Stimulated activated CD8-positive, alpha-beta memory T cell treated with anti-CD3 and anti-CD28 coated beads, Interleukin-4, amount 100 ng/mL, for 1 hour (primary cell): ENCODE measurements at regions not wholly inside any gene's neighbourhood (a gene's known extent, or its start where the extent isn't known, plus 50 kb on each side); places are given as distances from the start of the nearest gene placed in this dataset.
"Not testable (repeated sequence)": the region's sequence is repeated elsewhere in the genome, so short reads cannot be mapped to it uniquely, and the experiment has no call there.

ENCODE experiments used
- DNase-seq, 2 donors: peaks; one replicate each; pipeline ENCODE4 v3.0.0-alpha.2; 2020; ENCODE audit warnings: low read depth in 2 of 2, low spot score in 1 of 2

DNA sequence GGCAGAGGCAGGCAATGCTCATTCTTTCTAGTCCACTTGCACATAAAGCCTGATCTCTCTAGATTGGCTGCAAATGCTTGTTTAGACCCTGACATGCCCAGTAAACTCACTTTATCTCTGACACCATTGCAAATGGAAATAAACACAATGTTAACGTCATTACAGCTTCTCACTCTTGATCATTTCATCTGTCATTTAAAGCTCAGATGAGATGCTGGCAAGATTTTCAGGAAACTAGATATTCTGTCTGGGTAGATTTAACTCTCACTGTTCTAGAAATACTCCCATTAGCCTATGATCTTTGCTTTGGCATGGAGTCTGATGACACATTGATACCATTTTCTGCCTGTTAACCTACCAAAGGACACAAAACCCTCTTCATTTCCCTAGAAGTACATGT, 320.7 kb upstream of the HNRNPA3 start:
- DNase-seq, result no peak

DNA sequence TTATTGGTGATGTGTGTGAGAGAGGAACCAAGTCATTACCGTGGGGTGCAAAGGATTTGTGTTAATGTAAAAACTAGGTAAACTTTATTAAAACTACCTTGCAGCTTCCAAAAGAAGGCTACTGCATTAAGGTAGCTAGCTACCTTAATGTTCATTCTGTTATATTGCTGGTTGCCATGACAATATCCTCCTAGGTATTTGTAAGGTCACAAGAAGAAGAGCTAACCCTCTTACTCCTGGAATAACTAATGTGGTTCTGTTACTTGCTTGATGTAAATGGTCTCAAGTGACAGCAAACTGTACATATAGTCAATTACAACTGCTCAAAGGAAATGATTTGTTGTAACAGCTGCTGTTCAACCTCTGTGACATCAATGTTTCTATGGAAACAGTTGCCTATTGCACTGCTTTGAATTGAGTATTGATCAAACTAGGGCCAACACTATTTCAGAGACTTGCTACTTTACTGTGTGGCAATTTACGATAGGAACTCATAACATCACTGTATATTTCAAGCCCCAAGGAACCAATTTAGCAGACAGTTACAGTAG, 319.8 kb upstream of the HNRNPA3 start:
- no peak for DNase-seq

DNA sequence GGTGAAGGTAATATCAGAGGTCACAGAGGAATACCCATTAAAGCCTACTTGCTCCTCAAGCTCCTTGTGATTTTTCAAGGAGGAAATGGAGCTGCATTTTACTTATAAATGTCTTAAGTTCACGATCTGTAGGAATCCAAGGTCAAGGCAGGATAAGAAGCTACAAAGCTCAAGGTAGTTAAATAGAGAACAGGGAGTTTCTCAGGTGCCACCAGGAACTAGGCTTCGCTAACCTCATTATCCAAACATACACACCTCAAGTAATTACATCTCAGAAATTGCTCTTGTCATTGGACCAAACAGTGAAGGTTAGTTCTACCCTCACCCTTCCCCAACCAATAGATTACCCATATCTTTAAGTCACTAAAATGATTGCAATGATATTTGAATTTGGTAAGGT, 317.4 kb upstream of the HNRNPA3 start:
- no peak for DNase-seq

DNA sequence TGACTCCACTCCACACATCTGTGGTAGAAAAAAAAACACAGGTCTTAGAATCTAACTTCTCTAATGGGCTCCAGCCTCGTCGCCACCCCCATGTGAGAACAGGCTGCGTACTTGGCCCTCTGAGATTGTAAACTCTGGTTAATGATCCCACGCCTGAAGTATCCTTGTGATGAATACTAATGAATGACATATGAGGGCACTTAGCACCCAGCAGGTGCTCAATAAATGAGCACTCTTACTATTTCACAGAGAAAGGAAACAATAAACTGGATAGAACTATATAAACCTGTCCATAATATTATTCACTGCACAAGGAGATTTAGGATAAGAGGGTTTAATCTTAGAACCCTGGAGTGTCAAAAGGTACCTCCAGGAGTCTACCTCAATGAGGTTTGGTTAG, 310.1 kb upstream of the HNRNPA3 start:
- no peak for DNase-seq

DNA sequence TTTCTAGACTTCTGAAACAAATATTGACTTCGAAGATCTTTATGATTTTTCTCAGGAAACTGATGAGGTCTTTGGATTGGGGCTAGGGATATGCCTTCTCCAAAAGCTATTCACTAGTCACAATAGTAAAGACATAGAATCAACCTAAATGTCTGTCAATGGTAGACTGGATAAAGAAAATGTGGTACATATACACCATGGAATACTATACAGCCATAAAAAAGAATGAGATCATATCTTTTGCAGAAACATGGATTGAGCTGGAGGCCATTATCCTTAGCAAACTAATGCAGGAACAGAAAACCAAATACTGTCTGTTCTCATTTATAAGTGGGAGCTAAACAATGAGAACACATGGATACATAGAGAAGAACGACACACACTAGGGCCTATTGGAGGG, 308.5 kb upstream of the HNRNPA3 start:
- DNase-seq, result not testable (repeated sequence)

DNA sequence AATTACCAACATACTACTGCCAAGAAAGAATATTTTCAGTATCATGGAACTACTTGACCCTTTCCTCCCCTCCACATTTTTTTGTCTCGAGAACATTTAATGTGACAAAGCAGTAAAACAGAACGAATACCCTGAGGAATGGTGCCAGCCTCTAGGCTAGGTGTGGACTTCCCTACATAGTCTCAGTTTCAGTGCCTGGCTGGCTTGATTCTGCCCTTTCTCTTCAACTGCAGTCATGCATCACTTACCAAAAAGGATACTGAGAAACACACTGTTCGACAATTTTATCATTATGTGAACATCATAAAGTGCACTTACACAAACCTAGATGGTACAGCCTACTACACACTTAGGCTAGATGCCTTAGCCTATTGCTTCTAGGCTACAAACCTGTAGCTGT, 305.3 kb upstream of the HNRNPA3 start:
- no peak for DNase-seq

DNA sequence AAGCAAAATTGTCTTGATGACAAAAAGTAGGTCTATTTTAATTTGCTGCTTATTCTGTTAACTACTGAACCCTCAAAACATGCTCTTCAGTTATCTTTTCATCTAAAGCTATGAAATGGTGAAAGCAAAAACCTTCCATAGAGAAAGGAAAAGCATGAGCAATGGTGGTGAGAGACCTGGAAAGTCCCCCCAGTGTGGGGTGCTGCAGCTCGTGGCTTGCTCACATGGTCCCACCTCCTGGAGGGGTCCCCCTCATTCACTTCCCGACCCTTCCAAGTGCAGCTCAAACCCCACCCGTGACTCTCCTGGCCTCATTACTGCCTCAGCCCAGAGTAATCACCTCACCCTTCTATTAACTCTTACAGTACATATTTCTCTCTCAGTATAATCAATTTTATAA, 301.8 kb upstream of the HNRNPA3 start:
- DNase-seq, result no peak

DNA sequence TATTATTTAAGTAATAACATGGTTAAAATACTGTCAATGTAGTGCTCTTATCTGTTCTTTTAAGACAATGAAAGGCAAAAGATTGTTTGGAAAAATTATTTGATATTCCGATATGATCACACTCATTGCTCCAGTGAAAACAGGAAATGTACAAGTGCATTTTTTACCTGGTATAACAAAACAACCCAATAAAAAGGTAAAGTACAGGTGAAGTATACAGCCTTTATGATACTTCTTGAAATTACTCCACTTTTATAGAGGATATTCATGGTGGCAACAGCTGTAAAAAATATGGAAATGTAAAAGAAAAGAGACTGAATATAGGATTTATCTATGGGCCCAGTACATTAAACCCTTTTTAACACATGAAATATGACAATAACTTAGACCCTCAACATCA, 298.6 kb upstream of the HNRNPA3 start:
- no peak for DNase-seq

DNA sequence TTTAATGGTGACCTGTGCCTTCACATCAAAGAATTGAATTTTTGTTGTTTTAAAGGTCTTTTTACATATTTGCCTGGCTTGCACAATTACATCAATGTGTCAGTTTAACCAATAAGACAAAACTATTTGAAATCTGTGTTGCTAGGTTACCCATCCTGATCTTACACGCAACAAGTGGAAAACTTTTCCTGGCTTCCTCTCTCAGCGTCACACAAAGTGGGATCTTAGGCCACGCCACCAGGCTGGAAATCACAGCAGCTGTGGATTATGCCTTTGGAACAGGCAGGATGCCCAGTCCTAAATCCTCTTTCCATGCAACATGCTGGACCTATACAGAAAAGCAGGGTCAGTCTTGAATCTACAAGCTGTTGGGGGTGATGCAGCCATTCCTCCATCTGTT, 298.2 kb upstream of the HNRNPA3 start:
- DNase-seq, result no peak

DNA sequence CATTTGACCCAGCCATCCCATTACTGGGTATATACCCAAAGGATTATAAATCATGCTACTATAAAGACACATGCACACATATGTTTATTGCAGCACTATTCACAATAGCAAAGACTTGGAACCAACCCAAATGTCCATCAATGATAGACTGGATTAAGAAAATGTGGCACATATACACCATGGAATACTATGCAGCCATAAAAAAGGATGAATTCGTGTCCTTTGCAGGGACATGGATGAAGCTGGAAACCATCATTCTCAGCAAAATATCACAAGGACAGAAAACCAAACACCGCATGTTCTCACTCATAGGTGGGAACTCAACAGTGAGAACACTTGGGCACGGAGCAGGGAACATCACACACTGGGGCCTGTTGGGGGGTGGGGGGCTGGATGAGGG, 290.0 kb upstream of the HNRNPA3 start:
- not testable (repeated sequence) for DNase-seq

DNA sequence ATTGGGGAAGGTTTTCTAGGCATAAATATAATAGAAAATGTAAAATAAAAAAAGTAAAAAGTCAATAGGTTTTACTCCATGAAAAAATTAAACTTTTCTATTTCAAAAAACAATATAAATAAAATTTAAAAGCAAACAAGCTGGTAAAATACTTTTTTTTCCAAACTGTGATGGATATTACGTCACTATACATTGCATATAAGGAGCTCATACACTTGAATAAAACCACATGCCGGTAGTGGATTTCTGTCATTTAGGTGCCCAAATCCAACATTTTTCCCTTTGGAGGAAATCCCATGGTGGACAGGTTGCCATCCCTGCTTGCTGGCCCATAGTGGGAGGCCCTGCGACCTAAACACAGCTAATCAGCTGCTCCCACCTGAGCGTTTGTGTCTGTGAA, 289.4 kb upstream of the HNRNPA3 start:
- DNase-seq, result no peak

DNA sequence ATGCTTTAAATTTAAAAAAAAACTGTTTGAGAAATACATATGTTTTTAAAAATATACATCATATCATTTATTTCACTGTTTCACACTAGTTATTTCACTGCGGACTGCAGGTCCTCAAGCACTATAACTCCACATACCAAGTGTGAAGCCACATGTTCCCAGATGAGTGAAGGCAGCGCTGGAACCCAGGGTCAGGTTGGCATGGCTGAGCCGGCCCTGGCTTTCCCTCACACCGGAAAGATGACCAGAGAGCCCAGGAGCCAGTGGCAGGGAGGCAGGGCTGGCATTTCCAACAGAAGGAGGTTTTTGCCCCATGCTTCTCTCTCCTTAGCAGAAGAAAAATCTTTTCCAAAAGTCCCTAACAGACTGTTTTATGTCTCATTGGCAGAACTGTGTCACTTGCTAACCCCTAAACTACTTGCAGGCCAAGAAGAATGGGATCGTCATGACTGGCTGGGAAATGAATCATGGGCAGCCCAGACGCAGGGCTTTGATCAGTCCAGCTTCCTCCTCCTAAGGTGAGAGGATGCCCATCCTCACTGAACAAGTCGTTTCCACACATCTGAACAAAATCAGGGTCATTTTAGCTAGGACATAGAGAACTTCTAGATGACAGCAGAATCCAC, 287.6 kb upstream of the HNRNPA3 start:
- DNase-seq, result no peak

DNA sequence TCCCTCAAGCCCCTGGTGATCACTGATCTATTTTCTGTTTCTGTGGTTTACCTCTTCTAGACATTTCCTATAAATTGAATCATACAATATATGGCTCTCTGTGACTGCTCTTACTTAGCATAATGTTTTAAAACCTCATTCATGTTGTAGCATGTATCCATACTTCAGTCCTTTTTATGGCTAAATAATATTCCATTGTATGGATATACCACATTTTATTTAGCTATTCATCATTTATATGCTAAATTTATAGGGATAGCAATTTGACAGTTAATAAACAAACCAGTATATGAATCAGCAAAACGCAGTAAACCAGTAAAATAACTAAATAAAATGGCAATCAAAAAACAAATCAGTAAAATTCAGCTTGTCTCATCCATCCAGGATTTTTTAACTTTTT, 286.1 kb upstream of the HNRNPA3 start:
- no peak for DNase-seq

DNA sequence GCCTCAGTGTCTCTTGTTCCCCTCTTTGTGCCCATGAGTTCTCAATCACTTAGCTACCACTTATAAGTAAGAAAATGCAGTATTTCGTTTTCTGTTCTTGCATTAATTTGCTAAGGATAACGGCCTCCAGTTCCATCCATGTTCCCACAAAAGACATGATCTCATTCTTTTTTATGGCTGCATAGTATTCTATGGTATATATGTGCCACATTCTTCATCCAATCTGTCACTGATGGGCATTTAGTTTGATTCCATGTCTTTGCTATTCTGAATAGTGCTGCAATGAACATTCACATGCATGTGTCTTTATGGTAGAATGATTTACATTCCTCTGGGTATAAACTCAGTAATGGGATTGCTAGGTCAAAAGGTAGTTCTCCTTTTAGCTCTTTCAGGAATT, 283.2 kb upstream of the HNRNPA3 start:
- not testable (repeated sequence) for DNase-seq

DNA sequence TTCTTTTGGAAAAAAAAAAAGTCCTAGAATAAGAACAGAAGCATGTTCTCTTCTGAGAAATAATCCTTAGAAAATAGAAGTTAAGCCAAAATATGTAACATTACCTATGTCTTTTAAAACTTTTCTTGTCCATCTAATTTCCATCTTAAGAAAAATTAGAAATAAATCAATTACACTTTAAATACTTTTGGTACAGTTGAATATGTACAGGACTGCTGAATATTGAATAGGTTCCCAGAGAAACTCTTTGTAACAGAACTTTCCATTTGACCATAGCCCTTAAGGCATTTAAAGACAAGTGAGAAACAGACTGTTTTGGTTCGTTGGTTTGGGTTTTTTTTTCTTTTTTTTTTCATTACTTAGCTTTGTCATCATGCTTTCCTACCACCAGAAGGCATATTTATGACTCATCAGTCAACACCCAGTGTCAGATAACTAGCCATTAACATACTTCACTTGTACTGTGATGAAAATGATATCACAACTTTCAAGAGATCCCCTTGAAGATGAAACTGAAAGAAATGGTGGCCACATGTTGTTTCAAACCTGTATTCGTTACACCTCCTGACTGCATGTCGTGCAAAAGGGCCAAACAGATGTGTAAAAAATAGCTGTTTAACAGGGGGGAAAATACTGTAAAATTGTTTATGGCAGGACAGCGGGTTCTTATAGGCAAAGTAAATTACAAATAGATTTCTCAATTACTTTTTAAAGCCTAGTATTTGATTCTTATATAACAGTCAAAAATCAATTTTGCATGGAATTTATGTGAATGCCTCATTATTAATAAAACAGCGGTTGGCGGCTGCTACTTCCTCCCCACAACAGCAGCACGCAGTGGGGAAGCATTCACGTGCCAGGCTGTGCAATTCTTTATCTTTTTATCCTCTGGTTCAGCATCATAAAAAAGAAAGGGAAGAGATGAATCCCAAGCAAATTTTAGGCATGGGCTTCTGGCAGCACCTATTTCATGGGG, 280.7 kb upstream of the HNRNPA3 start:
- DNase-seq, result no peak

DNA sequence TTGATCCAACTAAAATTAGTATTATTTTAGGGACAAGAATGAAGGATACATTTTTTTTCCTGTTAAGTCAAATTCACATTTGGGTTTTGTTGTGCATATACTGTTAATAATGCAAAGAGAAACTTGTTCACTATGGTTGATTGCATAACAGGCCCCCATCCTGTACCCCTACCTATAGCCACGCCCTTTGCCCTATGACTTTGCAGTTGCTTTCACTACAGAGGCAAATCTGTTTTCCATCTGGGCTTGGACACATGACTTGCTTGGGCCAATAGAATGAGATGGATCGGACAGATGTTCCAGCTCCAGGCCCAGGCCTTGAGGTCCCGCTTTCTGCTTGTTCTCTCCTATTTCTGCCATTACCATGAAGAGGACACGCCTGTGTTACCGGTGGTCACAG, 278.5 kb upstream of the HNRNPA3 start:
- no peak for DNase-seq

DNA sequence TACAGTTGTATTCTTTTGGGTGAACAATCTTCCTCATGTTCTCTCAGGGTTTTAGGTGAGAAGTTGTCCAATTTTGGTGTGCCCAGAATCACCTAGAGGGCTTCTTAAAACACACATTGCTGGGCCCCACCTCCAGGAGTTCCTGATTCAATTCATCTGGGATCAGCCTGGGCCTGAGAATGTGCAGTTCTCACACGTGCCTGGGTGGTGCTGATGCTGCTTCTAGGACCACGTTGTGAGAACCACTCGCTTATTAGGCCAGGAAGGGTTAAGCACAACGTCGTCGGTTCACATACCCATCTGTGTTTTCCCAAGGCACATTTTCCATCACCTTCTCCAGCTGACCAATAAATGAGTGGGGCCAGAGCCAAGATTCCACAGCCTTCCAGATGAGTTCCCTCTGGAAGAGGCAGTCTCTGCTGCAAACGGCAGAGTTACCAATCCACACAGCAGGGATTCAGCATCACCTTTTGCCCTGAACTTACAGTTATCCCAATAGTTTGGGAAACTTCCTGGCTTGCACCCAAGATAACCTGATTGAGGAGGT, 277.7 kb upstream of the HNRNPA3 start:
- DNase-seq, result no peak

DNA sequence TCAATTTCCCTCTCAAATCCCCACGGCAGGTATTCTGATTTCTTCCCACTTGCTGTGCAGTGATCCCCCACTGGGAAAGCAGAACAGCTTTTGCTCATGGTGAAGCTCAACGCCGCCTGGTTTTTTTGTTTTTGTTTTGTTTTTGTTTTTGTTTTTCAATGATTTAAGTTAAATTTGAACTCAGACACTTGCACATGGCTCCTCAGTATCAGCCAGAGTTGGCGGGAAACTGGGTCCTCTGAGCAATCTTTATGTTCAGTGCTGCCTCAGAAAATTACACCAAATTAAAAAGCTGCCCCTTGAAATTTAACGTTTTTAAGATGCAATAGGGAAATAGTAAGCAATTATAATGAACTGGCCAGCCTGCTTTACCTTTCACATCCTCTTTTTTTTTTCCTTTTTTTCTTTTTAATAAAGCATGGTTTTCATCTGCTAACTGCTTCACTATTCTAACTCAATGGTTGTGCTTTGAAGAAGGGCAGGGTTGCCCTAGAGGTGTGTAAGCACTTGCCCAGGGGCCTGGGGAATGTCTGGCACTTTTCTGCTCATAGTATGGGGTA, 277.0 kb upstream of the HNRNPA3 start:
- no peak for DNase-seq

DNA sequence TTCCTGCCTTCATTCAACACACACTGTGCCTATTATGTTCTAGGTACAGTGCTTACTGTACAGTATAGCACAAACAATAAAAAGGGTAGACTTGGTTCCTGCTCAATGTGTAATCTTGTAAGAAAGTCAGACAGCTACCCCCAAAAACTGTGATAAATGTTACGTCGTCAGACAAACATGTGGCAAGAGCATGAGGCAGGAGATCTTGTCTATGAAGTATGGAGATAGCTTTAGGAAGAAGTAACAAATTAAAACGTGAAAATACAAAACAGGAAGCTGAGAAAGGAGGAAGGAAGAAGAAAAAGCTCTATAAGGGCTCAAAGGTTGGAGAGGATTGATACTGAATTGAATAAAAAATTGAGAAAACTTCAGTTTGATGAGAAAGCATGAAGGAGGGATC, 276.2 kb upstream of the HNRNPA3 start:
- no peak for DNase-seq

DNA sequence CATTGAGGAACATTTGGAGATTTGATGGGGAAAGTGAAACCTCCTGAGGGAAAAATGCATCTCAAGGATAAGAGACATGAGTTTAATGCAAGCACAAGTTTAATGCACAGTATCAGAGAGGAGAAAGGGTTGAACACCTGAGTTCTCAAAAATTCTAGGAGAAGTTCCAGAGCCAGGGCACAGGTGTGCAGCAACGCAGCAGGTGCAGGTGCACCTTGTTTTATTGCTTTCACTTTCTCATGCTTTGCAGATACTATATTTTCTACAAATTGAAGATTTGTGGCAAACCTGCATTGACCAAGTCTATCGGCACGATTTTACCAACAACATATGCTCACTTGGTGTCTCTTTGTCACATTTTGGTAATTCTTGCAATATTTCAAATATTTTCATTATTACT, 267.6 kb upstream of the HNRNPA3 start:
- DNase-seq, result no peak

DNA sequence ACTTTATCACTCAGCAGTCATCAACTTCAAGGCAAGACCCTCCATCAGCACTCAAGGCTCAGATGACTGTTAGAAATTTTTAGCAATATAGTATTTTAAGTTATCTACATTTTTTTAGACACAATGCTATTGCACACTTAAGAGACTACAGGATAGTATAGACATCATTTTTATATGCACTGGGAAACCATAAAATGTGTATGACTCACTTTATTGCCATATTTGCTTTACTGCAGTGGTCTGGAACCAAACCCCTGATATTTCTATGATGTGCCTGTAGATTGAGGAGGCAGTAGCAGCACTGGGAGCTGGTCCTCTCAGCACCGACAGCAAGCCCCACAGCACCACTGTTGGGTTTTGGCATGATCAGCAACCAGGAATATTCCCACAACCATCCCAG, 264.8 kb upstream of the HNRNPA3 start:
- no peak for DNase-seq

DNA sequence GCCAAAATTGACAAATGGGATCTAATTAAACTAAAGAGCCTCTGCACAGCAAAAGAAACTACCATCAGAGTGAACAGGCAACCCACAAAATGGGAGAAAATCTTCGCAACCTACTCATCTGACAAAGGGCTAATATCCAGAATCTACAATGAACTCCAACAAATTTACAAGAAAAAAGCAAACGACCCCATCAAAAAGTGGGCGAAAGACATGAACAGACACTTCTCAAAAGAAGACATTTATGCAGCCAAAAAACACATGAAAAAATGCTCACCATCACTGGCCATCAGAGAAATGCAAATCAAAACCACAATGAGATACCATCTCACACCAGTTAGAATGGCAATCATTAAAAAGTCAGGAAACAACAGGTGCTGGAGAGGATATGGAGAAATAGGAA, 261.4 kb upstream of the HNRNPA3 start:
- DNase-seq, result not testable (repeated sequence)
